OCI-LY7 (cell line): ENCODE measurements at regions not wholly inside any gene's neighbourhood (a gene's known extent, or its start where the extent isn't known, plus 50 kb on each side); places are given as distances from the start of the nearest gene placed in this dataset.

Source experiments
- EZH2phosphoT487 ChIP-seq: fragments of 200-600 bp; sonication (generic); IDR thresholded peaks from 2 replicates; pipeline ENCODE4 v1.6.1; 2018; ENCODE audit warnings: low read depth, borderline replicate concordance, mild to moderate bottlenecking, mixed run types, antibody characterized with exemption, low read length, moderate library complexity, mixed read lengths
- TF ChIP-seq, protein P1 (sequence below): fragments of 200-600 bp; sonication (generic); conservative IDR thresholded peaks from 2 replicates; pipeline ENCODE4 v1.5.1; 2014; ENCODE audit warnings: mild to moderate bottlenecking, antibody characterized with exemption, low read length, moderate library complexity, mixed read lengths

DNA sequence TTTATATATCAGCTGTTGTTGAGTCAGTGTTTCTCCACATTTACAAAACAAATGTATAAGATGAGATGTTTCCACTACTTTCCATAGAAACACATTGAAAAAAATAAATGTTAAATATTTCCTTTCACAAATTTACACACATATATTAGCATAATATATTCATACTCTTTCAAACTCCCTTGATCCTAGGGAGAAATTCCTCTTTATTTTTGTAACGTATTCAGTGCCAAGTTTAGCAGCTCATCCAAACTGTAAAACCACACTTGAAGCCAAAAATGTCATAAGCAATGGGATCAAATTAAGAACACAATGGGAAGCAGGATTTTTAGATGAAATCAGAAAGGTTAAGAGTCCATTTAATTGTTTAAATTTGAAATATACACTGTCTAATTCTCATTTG, 381.1 kb upstream of the MAD2L1 start:
- TF ChIP-seq, protein P1, sequence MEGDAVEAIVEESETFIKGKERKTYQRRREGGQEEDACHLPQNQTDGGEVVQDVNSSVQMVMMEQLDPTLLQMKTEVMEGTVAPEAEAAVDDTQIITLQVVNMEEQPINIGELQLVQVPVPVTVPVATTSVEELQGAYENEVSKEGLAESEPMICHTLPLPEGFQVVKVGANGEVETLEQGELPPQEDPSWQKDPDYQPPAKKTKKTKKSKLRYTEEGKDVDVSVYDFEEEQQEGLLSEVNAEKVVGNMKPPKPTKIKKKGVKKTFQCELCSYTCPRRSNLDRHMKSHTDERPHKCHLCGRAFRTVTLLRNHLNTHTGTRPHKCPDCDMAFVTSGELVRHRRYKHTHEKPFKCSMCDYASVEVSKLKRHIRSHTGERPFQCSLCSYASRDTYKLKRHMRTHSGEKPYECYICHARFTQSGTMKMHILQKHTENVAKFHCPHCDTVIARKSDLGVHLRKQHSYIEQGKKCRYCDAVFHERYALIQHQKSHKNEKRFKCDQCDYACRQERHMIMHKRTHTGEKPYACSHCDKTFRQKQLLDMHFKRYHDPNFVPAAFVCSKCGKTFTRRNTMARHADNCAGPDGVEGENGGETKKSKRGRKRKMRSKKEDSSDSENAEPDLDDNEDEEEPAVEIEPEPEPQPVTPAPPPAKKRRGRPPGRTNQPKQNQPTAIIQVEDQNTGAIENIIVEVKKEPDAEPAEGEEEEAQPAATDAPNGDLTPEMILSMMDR, result no peak
- no peak for TF ChIP-seq EZH2phosphoT487
